HG02973 (cell line): ENCODE measurements at regions not wholly inside any gene's neighbourhood (a gene's known extent, or its start where the extent isn't known, plus 50 kb on each side); places are given as distances from the start of the nearest gene placed in this dataset.

Experiments used
- ATAC-seq: cut with Tn5 transposase; IDR thresholded peaks from one replicate; pipeline ENCODE4 v1.9.1; 2021; ENCODE audit warnings: moderate library complexity; ENCODE audit not compliant: unreplicated experiment

- ATAC-seq = no peak
These were observed 611.1 kb upstream of the ARID1B start for GRCh38 chr6:156166093-156166492.

- ATAC-seq = no peak
These were observed 612.3 kb upstream of the ARID1B start for GRCh38 chr6:156164701-156165452.

GRCh38 chr6:156163311-156163710 lies 613.9 kb upstream of the ARID1B start:
- ATAC-seq = no peak

GRCh38 chr6:156161471-156161870 lies 615.7 kb upstream of the ARID1B start:
- ATAC-seq = no peak

GRCh38 chr6:156160795-156161165 lies 616.4 kb upstream of the ARID1B start:
- ATAC-seq = no peak

GRCh38 chr6:156160007-156160794 lies 617.0 kb upstream of the ARID1B start:
- no peak for ATAC-seq

- ATAC-seq = no peak
These were observed 622.3 kb upstream of the ARID1B start for GRCh38 chr6:156154896-156155295.

- ATAC-seq = no peak
These were observed 626.8 kb upstream of the ARID1B start for GRCh38 chr6:156150391-156150790.

- ATAC-seq = no peak
These were observed 630.3 kb upstream of the ARID1B start for GRCh38 chr6:156146891-156147290.

- ATAC-seq = peak; percentile 99
These were observed 645.8 kb upstream of the ARID1B start for GRCh38 chr6:156131221-156131903.

- no peak for ATAC-seq
These were observed 650.6 kb upstream of the ARID1B start for GRCh38 chr6:156126535-156126934.

- no peak for ATAC-seq
These were observed 651.3 kb upstream of the ARID1B start for GRCh38 chr6:156125844-156126243.

GRCh38 chr6:156123731-156124130 lies 653.4 kb upstream of the ARID1B start:
- ATAC-seq = no peak

GRCh38 chr6:156121973-156122372 lies 655.2 kb upstream of the ARID1B start:
- ATAC-seq = no peak

GRCh38 chr6:156114541-156114940 lies 658.9 kb upstream of the NOX3 start:
- ATAC-seq = no peak

- ATAC-seq = no peak
These were observed 658.0 kb upstream of the NOX3 start for GRCh38 chr6:156113631-156114030.

- ATAC-seq = no peak
These were observed 656.3 kb upstream of the NOX3 start for GRCh38 chr6:156111913-156112312.

- ATAC-seq = no peak
These were observed 654.6 kb upstream of the NOX3 start for GRCh38 chr6:156110249-156110648.

GRCh38 chr6:156109713-156110112 lies 654.1 kb upstream of the NOX3 start:
- no peak for ATAC-seq

- ATAC-seq = no peak
These were observed 652.0 kb upstream of the NOX3 start for GRCh38 chr6:156107624-156108101.

- ATAC-seq = no peak
These were observed 646.5 kb upstream of the NOX3 start for GRCh38 chr6:156102129-156102528.

GRCh38 chr6:156098839-156099238 lies 643.2 kb upstream of the NOX3 start:
- no peak for ATAC-seq
